Caki2 (cell line): ENCODE measurements at regions not wholly inside any gene's neighbourhood (a gene's known extent, or its start where the extent isn't known, plus 50 kb on each side); places are given as distances from the start of the nearest gene placed in this dataset.
A peak's percentile ranks its signal among the peaks of the same experiment; 100 is the strongest.

Source experiments
- DNase-seq: peaks from one replicate; pipeline ENCODE4 v3.0.0-alpha.2; 2015; ENCODE audit warnings: low read depth
- in situ Hi-C: cut with HindIII; loops from 2 replicates; pipeline ENCODE4 v1.10.0; 2016; ENCODE audit warnings: low sequenced_read_pairs, low pct_unique_long_range_greater_than_20kb, mixed read lengths

GRCh38 chr6:45724027-45724426 is 291.6 kb downstream of the CLIC5 start:
- DNase-seq, result no peak
- in situ Hi-C loops, result no loop called here

- in situ Hi-C loops, result no loop called here
- no peak for DNase-seq
Measured at GRCh38 chr6:45722876-45723275, 292.8 kb downstream of the CLIC5 start.

- in situ Hi-C loops, result no loop called here
- no peak for DNase-seq
Measured at GRCh38 chr6:45721665-45722064, 294.0 kb downstream of the CLIC5 start.

GRCh38 chr6:45718871-45719270 is 296.8 kb downstream of the CLIC5 start:
- DNase-seq, result no peak
- in situ Hi-C loops, result no loop called here

GRCh38 chr6:45718131-45718530 is 297.5 kb downstream of the CLIC5 start:
- DNase-seq, result no peak
- in situ Hi-C loops, result no loop called here

GRCh38 chr6:45717715-45718114 is 297.9 kb downstream of the CLIC5 start:
- DNase-seq, result no peak
- in situ Hi-C loops, result no loop called here

- in situ Hi-C loops, result no loop called here
- DNase-seq, result no peak
Measured at GRCh38 chr6:45717027-45717426, 298.6 kb downstream of the CLIC5 start.

- in situ Hi-C loops, result no loop called here
Measured at GRCh38 chr6:45715508-45715803, 300.2 kb downstream of the CLIC5 start.

GRCh38 chr6:45714741-45715507 is 300.7 kb downstream of the CLIC5 start:
- in situ Hi-C loops, result no loop called here

More at GRCh38 chr6:45715508-45715803, 300.2 kb downstream of the CLIC5 start:
- no peak for DNase-seq

GRCh38 chr6:45714006-45714730 is 301.5 kb downstream of the CLIC5 start:
- in situ Hi-C loops, result no loop called here
- no peak for DNase-seq

More at GRCh38 chr6:45714741-45715507, 300.7 kb downstream of the CLIC5 start:
- DNase-seq, result peak; percentile 73
